GM11168 (cell line): ENCODE measurements at regions not wholly inside any gene's neighbourhood (a gene's known extent, or its start where the extent isn't known, plus 50 kb on each side); places are given as distances from the start of the nearest gene placed in this dataset.

Source experiments
- in situ Hi-C: fragments of 300-500 bp; cut with MboI; formaldehyde crosslinking; loops from one replicate; pipeline ENCODE4 v1.12.0; 2022; ENCODE audit warnings: low sequenced_read_pairs; ENCODE audit not compliant: unreplicated experiment

DNA sequence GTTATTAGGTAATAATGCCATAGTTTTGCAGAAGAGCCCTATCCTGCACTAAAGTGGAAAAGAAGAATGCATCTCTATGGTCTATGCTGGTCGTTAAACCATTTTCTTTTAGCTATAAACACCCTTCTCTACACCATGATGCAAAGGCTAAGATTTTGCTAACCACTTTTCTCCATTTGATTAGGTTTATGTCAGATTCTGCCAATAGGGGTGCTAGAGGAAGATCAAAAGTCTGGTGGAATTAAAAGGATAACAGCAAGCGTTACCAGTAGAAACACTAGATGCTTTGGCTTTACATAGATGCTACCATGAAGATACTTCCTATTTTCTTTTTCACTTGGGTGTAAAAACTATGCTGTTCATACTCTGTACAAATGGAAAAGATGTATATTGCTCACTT lies 669.8 kb upstream of the ARPP21 start:
- in situ Hi-C loops, result no loop called here

GRCh38 chr3:34972481-34972880 lies 666.8 kb upstream of the ARPP21 start:
- in situ Hi-C loops, result no loop called here

DNA sequence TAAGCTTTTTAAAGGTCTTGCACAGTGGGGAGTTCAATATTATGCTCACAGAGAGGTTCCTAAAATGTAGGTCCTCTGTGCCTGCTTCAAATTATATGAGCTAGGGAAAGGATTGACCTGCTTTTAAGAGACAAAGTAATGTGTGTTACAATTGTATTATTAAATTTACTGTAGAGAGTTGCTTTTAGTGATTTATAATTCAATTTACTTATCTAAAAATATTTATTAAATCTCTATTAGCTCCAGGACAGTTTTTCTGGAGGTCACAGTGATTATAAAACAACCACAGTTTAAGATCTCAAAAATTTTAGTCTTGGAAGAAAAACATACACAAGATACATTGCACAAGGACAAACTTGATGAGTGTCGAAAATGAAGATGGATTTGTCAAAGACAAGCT lies 665.7 kb upstream of the ARPP21 start:
- in situ Hi-C loops, result no loop called here

DNA sequence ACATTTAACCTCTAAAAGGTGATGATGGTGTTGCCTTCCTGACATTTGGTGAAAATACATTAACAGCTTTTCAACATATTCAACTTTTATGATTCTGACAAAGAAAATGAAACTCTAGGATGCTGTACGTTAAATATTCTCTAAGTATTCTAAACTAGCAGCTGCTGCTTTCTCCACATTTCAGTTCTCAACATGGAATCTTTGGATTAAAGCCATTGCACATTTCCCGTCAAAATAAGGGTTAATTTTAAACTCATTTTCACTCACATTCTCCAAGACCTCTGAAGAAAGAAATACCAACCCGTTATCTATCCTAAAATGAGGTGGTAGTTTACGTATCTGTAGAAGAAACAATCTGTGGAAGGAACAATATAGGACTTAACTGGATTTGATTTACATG lies 655.7 kb upstream of the ARPP21 start:
- in situ Hi-C loops, result no loop called here

- in situ Hi-C loops, result no loop called here
These were observed 651.0 kb upstream of the ARPP21 start for GRCh38 chr3:34988296-34988695.

DNA sequence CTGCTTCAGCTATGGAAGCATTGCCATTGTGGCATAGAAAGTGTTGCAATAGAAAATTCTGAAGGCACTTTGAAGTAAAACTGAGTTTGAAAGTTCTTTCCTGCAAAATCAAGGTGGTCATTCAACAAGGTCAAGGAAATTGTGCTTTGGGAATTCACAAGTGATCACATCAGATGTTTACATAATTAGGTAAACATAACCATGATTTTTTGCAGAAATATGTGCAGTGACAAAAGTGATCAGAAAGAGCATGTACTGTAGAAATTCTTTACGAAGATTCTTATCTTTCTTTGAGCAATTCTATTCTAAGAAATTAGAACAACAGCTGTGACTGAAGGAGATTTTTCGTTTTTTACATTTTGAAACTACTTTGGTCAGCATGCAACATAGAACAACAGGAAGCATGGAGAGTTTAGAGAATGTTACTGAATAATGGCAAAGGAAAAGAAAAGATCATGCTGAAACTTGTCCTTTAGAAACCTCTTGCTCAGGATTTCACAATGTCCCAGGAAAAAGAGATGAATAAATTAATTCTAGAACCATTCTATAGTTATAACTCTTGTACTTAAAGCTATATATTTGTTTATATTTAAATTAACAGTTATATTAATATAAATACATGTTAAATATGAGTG lies 643.4 kb upstream of the ARPP21 start:
- in situ Hi-C loops, result no loop called here

DNA sequence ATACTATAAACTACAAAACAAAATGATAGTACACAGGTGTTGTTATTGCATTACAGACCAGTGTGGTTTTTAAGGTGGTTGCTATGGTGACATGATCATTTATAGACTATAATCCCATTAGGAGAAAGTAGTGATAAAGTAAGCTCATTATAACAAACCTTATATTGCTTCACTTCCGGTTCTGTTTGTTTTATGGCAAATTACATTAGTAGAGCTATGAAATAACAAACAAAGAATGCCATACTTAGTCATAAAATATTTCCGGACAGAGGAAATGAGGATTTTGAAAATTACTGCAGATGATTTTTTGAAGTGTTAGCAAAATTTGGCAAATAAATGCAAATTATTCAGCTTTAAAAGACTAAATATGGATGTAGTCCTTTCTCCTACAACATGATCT lies 640.4 kb upstream of the ARPP21 start:
- in situ Hi-C loops, result no loop called here

- in situ Hi-C loops, result no loop called here
These were observed 627.1 kb upstream of the ARPP21 start for GRCh38 chr3:35012214-35012613.

GRCh38 chr3:35028157-35028556 lies 611.2 kb upstream of the ARPP21 start:
- in situ Hi-C loops, result no loop called here

- in situ Hi-C loops, result no loop called here
These were observed 596.9 kb upstream of the ARPP21 start for GRCh38 chr3:35042210-35042991.

GRCh38 chr3:35043040-35043439 lies 596.3 kb upstream of the ARPP21 start:
- in situ Hi-C loops, result no loop called here

DNA sequence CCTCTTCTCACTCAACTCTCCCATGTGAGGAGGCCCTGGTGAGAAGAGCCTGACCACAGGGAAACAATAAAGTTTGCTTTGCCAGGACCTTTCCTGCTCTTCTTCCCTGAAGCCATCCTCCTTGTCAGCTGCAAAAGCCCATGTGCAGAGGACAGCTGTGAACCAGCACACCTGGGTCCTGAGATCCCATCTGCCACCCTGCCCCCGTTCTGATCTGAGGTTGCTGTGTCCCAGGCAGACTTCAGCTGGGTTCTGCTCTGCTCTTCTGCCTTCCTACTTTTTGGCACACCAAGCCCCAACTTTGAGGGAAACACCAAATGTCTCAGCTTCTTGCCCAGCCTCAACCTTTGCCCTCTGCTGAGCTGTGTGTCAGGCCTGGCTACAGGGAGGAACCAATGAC lies 595.1 kb upstream of the ARPP21 start:
- in situ Hi-C loops, result no loop called here

GRCh38 chr3:35045118-35045517 lies 594.2 kb upstream of the ARPP21 start:
- in situ Hi-C loops, result no loop called here

GRCh38 chr3:35064761-35065160 lies 574.6 kb upstream of the ARPP21 start:
- in situ Hi-C loops, result no loop called here

DNA sequence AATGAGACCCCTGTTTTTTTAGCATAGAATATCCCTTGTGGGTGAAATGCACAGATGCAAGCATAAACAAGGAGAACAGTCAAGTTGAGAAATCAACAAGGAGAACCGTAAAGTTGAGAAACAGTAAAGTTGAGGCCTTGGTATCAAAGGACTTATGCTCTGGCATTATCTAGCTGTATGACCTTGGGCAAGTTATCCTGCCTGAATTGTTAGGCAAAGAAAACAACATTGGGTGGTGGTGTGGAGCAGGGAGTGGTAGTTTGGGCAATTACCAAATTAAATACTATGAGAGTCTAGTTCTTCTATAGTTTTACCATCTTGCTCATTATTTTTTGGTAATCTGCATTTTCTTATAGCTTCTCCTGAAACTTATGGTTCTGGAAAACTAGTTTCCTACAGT lies 573.4 kb upstream of the ARPP21 start:
- in situ Hi-C loops, result no loop called here

DNA sequence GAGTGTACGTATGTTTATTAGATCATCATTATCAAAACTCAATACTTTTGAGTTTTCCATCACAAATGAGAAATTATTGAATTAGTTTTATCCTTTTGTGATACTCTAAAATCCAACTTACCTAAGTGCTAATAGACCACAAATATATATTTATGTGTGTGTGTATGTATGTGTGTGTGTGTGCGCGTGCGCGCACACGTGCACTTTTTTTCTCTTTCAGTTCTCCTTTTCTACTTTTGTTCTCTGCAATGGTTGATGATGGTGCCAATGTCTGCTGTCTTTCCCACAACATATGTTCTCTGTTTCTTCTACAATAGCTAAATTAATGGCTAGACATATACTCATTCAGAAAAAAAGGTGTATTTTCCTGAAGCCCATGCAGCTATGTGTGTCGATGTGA lies 571.6 kb upstream of the ARPP21 start:
- in situ Hi-C loops, result no loop called here

GRCh38 chr3:35070088-35070487 lies 569.2 kb upstream of the ARPP21 start:
- in situ Hi-C loops, result no loop called here

- in situ Hi-C loops, result no loop called here
These were observed 567.6 kb upstream of the ARPP21 start for GRCh38 chr3:35071772-35072171.

DNA sequence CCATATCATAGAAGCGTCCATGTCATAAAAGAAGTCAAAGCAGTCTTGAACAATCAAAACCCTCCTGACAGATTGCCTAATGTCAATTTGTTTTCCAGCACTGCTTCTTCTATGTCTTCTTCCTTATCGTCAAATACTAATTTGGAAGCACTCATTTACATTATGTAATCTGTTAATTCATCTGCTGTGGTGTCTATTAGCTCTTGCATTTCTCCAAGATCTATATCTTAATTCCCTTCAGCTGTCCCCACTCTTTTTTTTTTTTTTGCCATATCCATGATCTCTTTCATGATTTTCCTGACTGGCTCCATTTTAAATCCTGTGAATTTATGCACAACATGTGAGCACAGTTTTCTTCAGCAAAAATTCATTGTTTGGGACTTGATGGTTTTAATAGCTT lies 560.5 kb upstream of the ARPP21 start:
- in situ Hi-C loops, result no loop called here

GRCh38 chr3:35079403-35079802 lies 559.9 kb upstream of the ARPP21 start:
- in situ Hi-C loops, result no loop called here

GRCh38 chr3:35081899-35082298 lies 557.4 kb upstream of the ARPP21 start:
- in situ Hi-C loops, result no loop called here

DNA sequence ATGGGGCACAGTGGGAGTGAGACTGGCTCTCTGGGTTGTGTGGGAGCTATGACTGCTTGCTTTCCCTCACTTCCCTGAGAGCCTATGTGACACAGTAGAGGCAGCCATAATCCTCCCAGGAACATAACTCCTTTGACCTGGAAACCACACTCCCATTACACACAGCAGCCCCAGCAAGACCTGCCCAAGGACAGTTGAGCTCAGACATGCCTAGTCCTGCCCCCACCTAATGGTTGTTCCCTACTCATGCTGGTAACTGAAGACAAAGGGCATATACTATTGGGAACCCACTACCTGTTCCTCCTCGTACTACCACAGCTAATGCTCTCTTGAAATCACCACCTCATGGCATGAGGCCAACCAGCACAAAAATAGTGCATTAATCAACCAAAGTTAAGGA lies 550.4 kb upstream of the ARPP21 start:
- in situ Hi-C loops, result no loop called here
